HG02981 (cell line): ENCODE measurements at regions not wholly inside any gene's neighbourhood (a gene's known extent, or its start where the extent isn't known, plus 50 kb on each side); places are given as distances from the start of the nearest gene placed in this dataset.

Experiments
- ATAC-seq: cut with Tn5 transposase; IDR thresholded peaks from one replicate; pipeline ENCODE4 v1.9.1; 2021; ENCODE audit warnings: mild to moderate bottlenecking, moderate library complexity; ENCODE audit not compliant: unreplicated experiment

DNA sequence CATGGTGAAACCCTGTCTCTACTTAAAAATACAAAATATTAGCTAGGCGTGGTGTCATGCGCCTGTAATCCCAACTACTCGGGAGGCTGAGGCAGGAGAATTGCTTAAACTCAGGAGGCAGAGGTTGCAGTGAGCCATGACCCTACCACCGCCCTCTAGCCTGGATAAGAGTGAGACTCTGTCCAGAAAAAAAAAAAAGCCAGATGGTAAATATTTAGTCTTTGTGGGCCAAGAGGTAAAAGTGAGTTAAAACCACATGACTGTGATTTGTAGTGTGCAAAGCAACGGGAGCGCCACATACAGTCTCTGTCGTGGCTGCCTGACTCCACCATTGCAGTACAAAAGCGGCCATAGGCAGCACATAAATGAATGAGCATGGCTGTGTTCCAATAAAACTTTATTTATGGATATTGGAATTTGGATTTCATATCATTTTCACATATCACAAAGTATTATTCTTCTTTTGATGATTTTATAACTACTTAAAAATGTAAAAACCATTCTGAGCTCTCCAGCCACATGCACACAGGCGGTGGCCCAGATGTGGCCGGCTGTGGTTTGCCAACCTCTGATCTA lies 51.8 kb upstream of the CASZ1 start:
- ATAC-seq: no peak

DNA sequence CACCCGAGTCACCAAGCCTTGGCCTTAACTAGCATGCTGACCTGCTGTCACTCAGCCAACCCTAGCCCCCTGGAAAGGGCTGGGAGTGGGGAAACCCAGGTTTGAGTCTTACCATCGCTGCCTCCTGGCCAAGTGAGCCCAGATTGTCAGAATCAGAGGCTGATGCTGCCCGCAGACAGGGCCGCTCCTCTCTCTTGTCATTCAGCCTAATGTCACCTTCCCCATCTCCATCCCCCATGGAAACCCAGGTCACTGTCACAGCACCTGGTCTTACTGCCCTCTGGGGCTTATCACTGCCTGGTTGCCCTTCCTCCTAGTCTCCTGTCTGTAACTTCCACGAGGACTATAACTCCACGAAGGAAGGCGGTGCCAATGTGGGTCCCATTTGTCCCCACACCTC lies 53.6 kb upstream of the CASZ1 start:
- ATAC-seq: no peak

DNA sequence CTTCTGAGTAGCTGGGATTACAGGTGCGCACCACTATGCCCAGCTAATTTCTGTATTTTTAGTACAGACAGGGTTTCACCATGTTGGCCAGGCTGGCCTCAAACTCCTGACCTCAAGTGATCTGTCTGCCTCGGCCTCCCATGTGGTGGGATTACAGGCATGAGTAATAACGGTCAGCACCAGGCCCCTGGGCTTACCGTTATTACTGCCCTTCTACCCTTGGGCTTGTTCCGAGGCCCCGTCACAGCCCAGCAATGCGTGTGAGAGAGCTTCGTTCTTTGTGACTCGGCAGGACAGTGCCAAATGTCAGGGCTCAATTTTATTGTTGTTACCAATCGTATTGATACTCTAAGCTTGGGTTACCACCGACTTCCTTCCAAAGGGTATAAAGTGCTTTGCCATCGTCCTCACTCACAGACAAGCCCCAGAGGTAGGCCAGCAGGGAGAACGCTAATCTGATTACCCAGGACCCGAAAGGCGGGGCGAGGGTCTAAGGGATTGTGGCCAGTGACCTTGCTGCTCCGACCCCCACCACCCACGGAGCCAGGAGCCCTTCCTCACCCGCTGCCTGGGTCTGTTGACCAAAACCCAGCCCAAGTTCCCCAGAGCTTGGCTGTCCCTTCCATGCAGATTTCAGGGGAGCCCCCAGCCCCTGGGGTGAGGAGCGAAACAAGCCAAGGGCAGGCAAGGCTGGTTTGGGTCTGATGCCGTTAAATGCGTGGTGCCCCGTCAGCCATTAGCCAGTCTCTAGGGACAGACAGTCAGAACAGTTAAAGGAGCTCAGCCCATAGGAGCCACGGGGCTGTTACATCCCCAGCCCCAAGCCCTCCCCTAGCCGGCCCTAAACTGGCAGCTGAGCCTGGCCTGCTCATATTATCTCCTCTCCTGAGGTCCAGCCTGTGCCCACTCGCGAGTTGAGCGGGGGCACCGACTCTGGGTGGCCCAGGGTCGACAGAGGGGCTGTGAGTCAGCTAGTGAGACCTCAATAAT lies 54.9 kb upstream of the CASZ1 start:
- ATAC-seq: no peak

DNA sequence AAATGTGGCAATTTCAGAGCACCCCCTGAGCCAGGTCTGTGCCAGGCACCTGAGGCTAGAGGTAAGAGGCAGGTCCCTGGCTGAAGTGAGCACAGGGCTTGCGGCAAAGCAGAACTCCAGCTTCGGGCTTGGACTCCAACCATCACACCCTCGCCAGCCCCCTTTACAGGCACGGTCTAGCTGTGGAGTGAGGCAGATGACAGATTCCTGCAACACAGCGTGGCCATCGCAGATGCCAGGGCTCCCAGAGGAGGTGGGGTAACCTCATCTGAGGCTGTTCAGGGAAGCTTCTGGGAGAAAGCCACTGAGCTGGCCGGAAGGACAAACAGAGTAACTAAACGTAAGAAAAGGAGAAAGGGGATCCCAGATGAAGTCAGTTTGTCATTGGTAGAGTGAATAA lies 55.6 kb upstream of the CASZ1 start:
- no peak for ATAC-seq

DNA sequence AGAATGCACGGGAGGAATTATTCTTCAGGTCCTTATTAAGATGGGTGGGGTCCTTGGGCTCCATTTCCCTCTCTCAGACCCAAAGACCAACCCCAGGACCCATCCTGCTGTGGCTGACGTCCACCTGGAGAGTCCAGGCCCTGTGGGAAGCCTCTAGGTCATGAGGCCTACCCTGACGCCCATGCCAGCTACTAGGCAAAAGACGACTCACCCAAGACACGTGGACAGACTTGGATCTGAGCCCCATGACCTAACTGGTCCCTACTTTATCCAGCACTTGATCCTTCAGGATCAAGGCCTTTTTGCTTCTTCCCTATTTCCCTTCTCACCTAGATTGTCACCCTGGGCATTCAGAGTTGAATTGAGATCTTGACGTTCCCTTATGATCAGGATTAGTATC lies 56.0 kb upstream of the CASZ1 start:
- no peak for ATAC-seq

DNA sequence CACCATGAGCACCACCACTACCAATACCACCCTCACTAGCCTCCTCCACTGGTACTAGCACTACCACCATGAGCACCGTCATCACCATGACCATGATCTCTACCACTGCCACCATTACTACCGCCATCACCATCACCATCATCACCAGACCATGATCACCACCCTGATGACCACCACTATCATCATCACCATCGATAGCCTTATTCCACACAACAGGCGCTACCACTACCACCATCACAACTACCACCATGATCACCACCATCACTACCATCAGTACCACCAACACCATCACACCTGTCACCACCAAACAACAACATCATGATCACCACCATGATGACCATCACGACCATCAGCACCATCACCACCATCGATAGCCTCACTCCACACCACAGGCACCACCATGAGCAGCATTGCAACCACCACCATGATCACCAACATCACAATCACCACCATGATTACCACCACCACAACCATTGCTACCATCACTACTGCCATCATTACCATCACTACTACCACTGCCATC lies 56.6 kb upstream of the CASZ1 start:
- ATAC-seq: no peak

DNA sequence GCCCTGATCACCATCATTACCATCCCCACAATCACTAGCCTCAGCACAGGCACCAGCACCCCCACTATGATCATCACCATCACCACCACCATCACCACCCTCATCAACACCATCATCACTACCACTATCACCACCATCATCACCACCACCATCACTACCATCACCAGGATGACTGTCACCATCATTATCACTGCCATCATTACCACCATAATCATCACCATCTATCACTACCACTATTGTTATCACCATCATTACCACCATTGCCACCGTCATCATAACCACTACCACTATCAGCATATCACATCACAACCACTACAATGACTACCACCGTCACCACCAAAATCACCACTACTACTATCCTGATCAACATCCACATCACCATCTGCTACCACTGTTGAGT lies 57.3 kb upstream of the CASZ1 start:
- ATAC-seq: no peak

DNA sequence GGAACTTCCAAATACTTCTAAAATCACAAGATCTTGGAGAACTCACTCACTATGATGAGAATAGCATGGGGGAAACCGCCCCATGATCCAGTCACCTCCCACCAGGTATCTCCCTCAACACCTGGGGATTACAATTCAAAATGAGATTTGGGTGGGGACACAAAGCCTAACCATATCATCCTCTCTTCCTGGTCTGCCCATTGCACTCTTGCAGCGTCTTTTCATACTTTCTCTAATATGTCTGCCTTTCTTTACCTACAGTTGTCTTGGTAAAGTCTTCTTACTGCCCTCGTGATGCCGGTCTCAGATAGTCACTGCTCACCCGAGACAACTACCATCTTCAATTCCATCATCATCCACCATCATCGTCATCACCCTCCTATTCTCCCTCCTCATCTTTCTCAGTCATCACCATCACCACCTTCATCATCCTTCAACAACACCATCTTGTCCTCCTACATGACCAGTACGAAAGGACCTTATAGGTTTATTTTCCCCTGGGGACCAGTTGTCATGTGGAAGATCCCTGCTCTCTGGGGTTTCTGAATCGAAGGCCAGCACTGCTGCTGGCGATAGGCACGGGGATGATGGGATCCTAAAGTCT lies 58.5 kb upstream of the CASZ1 start:
- ATAC-seq: no peak

DNA sequence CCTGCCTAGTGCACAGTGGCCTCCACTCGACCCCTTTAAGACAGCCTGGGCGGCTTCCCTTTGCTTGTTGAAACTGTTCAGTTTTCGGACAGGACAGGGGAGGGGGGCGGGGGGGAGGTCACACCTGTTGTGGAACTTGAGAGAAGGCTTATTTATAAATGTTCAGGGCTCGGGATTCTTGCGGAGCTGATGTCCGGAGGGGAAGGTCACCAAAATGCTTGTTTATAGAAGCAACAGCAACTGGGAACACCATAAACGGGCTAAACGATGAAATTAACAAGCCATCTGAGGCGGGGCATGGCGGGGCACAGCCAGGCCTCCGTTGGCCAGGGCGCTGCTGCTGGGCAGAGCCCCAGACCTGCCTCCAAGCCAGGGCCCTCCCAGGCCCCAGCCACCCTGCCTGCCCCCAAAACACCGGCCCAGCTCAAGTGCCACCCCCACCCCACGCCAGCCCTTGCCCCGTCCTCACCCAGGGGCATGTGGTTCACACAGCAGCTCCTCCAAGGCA lies 59.8 kb upstream of the CASZ1 start:
- no peak for ATAC-seq

DNA sequence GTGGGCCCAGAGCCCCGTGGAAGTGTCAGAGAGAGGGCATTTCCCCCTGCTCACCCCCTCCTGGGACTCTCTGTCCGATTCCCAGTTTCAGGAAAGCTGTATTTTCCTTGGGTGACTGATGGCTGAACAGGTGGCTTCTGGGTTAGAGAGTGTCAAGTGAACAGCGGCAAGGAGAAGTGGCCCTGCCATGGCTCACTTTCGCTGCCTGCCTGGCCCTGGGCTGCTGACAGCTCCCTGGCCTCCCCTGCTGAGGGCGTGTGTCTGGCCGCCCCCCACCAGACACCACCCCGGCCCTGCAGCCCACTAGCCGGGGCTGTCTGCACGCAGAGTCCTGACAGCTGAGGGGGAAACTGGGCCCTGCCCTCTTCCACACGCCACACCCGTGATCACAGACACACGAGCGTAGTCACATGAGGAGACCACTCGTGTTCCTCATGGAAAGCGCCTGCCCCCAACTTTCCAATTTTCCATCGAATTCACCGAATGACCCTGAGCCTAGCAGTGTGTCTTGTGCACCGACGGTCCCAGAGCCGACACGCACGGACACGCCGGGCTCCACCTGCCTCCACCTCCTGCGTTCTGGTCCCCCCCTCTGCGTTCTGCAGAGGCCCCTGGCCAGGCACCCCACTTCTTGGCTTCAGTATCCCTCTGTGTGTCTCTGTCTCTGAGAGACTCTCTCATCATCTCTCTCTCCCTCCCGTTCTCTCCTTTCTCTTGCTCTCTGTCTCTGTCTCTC lies 60.6 kb upstream of the CASZ1 start:
- ATAC-seq: no peak

DNA sequence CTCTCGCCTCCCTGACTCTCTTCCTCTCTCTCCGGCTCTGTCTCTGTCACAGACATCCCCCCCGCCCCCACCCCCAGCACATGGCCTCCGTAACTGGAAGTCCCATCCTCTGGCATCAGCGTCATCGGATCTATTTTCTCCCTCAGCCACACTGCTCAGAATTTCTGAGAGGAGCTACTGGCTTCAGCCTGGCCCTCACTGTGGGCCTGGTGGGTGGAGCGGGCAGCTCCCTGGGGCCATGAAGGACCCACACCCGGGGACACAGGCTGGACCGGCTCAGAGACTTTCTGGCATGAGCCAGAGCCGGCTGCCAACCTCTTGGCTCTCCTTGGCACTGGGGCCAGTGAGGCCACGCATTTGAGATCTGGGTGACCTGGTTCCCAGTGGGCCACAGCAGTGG lies 61.2 kb upstream of the CASZ1 start:
- ATAC-seq: no peak

DNA sequence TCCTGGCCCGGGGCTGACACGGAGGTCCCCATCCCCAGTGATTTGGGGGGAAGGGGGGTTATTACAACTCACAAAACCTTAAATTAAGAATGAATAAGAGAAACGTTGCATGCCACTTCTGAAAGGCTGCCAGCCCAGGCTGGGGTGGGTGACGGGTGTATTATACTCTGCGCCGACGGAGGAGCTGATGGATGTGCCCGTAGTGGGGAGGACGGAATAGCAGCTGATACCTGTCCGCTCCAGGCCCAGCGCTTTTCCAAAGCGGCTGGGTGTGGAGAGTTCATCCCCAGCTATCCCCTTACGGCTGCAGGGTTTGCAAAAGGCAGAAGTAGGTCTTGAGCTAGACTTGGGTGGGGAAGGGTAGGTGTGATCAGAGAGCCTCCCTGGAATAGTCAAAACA lies 63.8 kb upstream of the CASZ1 start:
- ATAC-seq: no peak

DNA sequence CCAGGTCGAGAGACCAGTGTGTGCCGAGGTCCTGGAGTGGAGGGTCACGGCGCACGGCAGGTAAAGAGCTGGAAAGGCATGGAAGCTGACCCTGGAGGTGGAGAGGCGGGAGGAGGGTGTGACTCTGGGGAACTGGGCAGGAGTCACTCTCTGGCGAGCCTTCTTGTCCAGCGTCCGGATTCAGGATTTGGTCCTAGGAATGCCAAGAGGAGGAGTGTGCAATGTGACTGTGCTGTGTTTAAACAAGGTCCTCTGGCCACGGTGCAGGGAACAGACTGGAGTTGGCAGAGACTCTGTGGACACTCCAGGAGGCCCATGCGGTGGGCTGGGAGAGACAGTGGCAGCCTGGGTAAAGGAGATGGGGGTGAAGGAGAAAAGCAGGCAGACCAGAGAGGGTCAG lies 64.2 kb upstream of the CASZ1 start:
- ATAC-seq: no peak

DNA sequence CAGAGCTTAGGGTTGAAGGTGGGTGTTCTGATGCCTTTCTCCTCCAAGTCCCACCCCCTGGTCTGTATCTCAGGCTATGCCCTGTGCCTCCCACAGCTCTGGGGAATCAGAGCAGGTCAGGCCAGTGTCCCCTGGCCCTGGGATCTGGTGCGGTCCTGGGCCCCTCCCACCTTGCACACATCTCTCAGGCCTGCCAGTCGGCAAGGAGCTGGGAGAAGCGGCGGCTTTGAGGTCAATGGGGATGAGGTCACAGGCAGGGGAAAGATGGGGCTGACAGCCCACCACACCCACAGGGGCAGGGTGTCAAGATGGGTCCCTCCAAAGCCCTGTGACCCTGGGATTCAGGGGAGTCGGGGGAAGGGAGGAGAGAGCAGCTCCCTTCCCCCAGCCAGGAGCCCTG lies 65.4 kb upstream of the CASZ1 start:
- no peak for ATAC-seq

DNA sequence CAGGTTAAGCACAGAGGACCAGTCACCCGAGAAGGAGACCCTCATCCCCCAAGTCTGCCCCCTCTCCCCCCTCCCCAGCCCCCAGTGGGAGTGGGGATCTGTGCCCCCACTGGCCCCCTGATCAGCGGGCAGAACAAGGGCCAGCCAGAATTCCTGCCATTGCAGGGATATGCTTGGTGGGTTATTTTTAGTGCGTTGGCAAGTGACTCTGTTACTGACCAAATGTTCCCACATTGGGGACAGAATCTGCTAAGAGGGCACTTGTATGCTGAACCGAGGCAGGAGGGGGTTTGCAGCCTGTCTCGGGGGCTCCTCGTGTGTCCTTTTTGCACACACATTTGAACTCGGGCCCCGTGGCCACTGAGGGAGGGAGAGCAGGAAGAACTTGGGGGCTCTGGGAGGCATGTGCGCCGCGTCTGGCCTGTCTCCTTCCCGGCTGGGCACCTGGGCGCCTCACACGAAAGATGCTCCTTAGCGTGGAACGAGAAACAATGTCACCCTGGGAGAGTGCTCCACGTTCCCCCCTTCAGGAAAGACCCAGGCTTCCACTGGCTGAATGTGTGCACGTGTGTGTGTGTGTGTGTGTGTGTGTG lies 66.4 kb upstream of the CASZ1 start:
- no peak for ATAC-seq

DNA sequence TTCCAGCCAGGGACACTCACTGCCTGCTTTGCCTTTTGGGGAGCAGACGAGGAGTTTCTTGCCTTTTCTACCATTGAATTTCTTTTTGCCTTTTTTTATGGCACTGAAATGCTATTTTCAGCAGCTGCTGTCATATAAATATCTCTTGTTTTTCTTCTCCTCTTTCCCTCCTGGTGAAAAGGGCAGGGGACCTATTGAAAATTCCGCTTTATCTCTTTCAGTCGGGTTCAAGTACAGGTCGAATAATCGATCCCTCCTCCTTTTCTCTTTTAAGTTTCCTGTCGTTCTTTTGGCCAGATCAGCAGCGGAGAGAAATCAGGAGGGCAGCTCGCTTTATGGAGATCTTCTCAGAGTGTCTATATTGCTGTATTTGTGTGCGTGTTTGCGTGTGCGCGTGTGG lies 67.4 kb upstream of the CASZ1 start:
- ATAC-seq: no peak

DNA sequence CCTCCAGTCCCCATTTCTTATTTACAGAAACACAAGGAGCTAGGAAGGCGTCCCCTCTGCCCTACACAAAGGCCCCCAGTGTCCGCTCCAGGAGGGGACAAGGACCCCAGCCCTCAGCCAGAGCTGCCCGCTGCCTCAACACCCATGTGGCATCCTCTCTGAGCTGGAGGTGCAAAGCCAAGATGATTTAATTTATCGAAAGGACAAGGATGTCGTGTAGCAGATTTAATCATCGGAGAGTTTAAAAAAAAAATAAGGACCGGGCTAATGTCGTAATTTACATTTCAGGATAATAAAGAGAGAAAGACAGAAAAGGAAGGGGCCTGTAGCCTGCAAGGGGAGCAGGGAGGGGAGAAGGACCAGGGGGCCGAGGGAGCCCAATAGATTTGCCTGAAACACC lies 68.3 kb upstream of the CASZ1 start:
- ATAC-seq: no peak

DNA sequence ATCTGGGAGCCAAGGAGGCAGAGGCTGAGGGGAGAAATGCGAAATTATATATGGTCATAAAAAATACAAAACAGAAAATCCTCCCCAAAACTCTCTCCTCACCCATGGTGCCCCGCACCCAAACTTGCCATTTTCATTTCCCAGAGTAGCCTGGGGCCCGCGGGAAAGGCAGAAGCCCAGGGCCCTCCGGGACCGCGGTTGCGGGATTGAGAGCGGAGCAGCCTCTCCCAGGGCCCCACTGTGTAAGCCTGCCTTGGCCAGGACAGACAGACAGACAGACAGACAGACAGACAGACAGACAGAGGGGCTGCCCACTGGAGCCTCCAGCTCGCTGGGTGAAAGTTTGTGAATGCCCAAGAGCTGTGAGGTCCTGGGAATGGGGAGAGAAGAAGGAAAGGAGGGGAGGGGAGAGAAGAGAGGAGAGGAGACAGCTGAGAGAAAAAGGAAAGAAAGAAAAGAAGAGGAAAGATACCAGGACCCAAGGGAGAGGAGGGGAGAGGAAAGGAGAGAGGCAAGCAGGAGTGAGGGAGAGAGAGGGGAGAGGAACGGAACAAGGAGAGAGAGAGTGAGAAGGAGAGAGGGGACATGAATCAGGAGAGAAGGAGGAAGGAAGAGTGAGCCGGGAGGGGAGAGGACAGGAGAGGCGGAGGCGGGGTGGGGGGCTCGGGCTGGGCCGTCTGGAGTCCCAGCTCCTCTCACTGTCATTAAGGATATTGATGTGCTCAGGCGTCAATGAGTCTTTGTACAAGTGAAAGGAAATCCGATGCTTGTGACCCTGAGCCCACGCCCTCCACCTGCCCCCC lies 69.3 kb upstream of the CASZ1 start:
- no peak for ATAC-seq

DNA sequence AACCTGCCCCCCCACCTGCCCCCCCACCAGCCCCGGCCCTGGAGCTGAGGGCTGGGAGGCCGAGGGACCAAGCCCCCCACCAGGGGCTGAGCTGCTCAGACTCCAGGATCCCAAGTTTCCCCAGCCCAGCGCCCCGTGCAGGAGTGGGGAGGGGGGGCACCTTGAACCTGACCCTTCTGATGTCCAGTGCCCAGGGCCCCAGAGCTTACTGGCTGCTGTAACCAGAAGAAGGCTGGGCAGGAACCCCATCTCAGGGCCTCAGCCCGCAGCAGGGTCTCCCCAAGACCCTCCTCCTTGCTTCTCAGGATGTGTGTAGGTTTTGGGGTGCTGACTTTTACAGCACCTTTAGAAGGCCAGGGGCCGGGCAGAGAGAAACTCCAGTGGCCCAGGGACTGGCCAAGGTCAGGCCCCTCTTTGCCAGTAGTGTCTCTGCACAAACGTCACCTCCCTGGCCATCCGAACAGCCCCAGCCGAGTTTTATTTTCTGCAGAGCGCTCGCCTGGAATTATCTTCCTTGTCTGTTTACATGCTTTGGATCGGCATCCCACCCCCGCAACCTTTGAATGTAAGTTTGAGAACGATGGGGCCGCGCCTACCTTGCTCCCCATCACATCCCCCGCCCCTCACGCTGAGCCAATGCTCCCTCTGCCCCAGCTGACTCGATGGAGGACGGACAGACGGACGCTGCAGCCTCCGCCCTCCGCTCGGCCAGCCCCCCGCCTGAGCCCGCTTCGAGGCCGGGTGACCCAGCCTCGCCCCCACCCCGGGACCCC lies 70.1 kb upstream of the CASZ1 start:
- ATAC-seq: no peak
